HCT116 (cell line): ENCODE measurements at regions not wholly inside any gene's neighbourhood (a gene's known extent, or its start where the extent isn't known, plus 50 kb on each side); places are given as distances from the start of the nearest gene placed in this dataset.
A peak's percentile ranks its signal among the peaks of the same experiment; 100 is the strongest.

ENCODE experiments used
- ATAC-seq: fragments of 200-7000 bp; cut with Tn5 transposase; 2 replicates; pipeline ENCODE4 v1.9.1; 2020; ENCODE audit warnings: mild to moderate bottlenecking, moderate library complexity
- BruUV-seq: library from RNA; stranded (reverse); fragments of 400-500 nt; replicated peaks from 2 replicates; lab custom pipeline; 2021; lab: Mats Ljungman, UMichigan
- CTCF ChIA-PET: fragments of 300-600 bp; sonication (Branson Sonifier 250); formaldehyde crosslinking; loops from one replicate; lab custom pipeline; 2021; ENCODE audit warnings: antibody characterized with exemption; lab: Charles Lee
- POLR2A ChIA-PET: fragments of 300-600, 350-600 bp; sonication (Branson Sonifier 250); formaldehyde crosslinking; loops from one replicate; lab custom pipeline; 2021; ENCODE audit warnings: antibody characterized with exemption; lab: Charles Lee
- RAD21 ChIA-PET, 2 experiments: fragments of 300-600 bp; sonication (Branson Sonifier 250); formaldehyde crosslinking; loops; one replicate each; lab custom pipeline; 2023; ENCODE audit warnings: low total read pairs in 2 of 2; ENCODE audit not compliant: uncharacterized antibody in 2 of 2, unreplicated experiment in 2 of 2, low non-redundant PET in 1 of 2; lab: Charles Lee
- DNase-seq: peaks from one replicate; pipeline ENCODE4 v3.0.0-alpha.2; 2010; ENCODE audit warnings: low read depth, low spot score
- H2AFZ ChIP-seq: fragments of 200-600 bp; shearing (Covaris generic), sonication (generic); 2 replicates; pipeline ENCODE4 v1.6.1; 2017; ENCODE audit warnings: low read depth, mixed run types, mixed read lengths, antibody characterized with exemption, low read length; ENCODE audit not compliant: poor library complexity, severe bottlenecking
- H3K27ac ChIP-seq: 2 replicates; pipeline ENCODE4 v1.5.1; 2012; ENCODE audit warnings: low read depth, low read length
- H3K27me3 ChIP-seq: fragments of 200-600 bp; sonication (generic); 2 replicates; pipeline ENCODE4 v1.6.1; 2016; ENCODE audit warnings: mixed run types, low read length, mixed read lengths; ENCODE audit not compliant: insufficient read depth
- H3K36me3 ChIP-seq, 2 experiments: fragments of 200-500 bp in 1 of 2; fragments of 200-600 bp in 1 of 2; sonication (Bioruptor generic) in 1 of 2; sonication (generic) in 1 of 2; 2 replicates each; pipeline versions ENCODE4 v1.5.1 to v1.6.1; 2014 to 2016; ENCODE audit warnings: low read length in 2 of 2, inconsistent platforms in 1 of 2, mixed read lengths in 1 of 2, mixed run types in 1 of 2; ENCODE audit not compliant: insufficient read depth in 2 of 2, control insufficient read depth in 1 of 2
- H3K4me1 ChIP-seq, 2 experiments: fragments of 200-600 bp in 1 of 2; sonication (generic) in 1 of 2; 2 replicates each; pipeline versions ENCODE4 v1.5.1 to v1.6.1; 2012 to 2017; ENCODE audit warnings: low read length in 2 of 2, inconsistent platforms in 1 of 2, mild to moderate bottlenecking in 1 of 2, mixed read lengths in 1 of 2, mixed run types in 1 of 2, moderate library complexity in 1 of 2; ENCODE audit not compliant: insufficient read depth in 2 of 2, control insufficient read depth in 1 of 2
- H3K4me2 ChIP-seq: fragments of 200-600 bp; sonication (generic); 2 replicates; pipeline ENCODE4 v1.6.1; 2017; ENCODE audit warnings: mixed run types, low read length, mixed read lengths
- H3K4me3 ChIP-seq, 2 experiments: fragments of 200-600 bp in 1 of 2; sonication (generic) in 1 of 2; replicated peaks in 1 of 2; 2 replicates each; pipeline ENCODE4 v1.5.1; 2011 to 2016; ENCODE audit warnings: low read length in 2 of 2, control low read depth in 1 of 2, low read depth in 1 of 2, mild to moderate bottlenecking in 1 of 2, mixed read lengths in 1 of 2, mixed run types in 1 of 2
- H3K79me2 ChIP-seq: fragments of 200-600 bp; sonication (generic); 2 replicates; pipeline ENCODE4 v1.6.1; 2017; ENCODE audit warnings: mild to moderate bottlenecking, mixed run types, low read length, moderate library complexity, mixed read lengths; ENCODE audit not compliant: insufficient read depth
- H3K9ac ChIP-seq: fragments of 200-600 bp; sonication (generic); 2 replicates; pipeline ENCODE4 v1.6.1; 2016; ENCODE audit warnings: low read length, mixed read lengths
- H3K9me2 ChIP-seq: fragments of 200-600 bp; sonication (generic), shearing (Covaris generic); 2 replicates; pipeline ENCODE4 v1.6.1; 2017; ENCODE audit warnings: mixed run types, mild to moderate bottlenecking, moderate library complexity; ENCODE audit not compliant: insufficient read depth
- H3K9me3 ChIP-seq, 2 experiments: fragments of 200-500 bp in 1 of 2; fragments of 200-600 bp in 1 of 2; sonication (Bioruptor generic) in 1 of 2; sonication (generic) in 1 of 2; 2 replicates each; pipeline ENCODE4 v1.6.1; 2014 to 2017; ENCODE audit warnings: low read length in 2 of 2, mixed read lengths in 2 of 2, inconsistent platforms in 1 of 2, low read depth in 1 of 2, mild to moderate bottlenecking in 1 of 2, mixed run types in 1 of 2, moderate library complexity in 1 of 2; ENCODE audit not compliant: control insufficient read depth in 1 of 2, insufficient read depth in 1 of 2
- H4K20me1 ChIP-seq: fragments of 200-600 bp; sonication (generic), shearing (Covaris generic); 2 replicates; pipeline ENCODE4 v1.6.1; 2017; ENCODE audit warnings: mixed run types, mild to moderate bottlenecking, moderate library complexity; ENCODE audit not compliant: insufficient read depth
- CBX3 ChIP-seq: IDR thresholded peaks from 2 replicates; pipeline ENCODE4 v1.6.1; 2012; ENCODE audit warnings: low read depth
- CEBPB ChIP-seq: IDR thresholded peaks from 2 replicates; pipeline ENCODE4 v1.6.1; 2012; ENCODE audit warnings: low read depth
- CTCF ChIP-seq, 3 experiments: fragments of 200-600 bp in 1 of 3; sonication (generic) in 1 of 3; IDR thresholded peaks in 2 of 3; conservative IDR thresholded peaks in 1 of 3; 2 replicates each; pipeline ENCODE4 v1.5.1; 2012 to 2017; ENCODE audit warnings: low read depth in 2 of 3, low read length in 2 of 3, antibody characterized with exemption in 1 of 3, borderline replicate concordance in 1 of 3, control low read depth in 1 of 3, mild to moderate bottlenecking in 1 of 3, mixed read lengths in 1 of 3, mixed run types in 1 of 3, moderate library complexity in 1 of 3; ENCODE audit not compliant: insufficient read depth in 1 of 3
- EGR1 ChIP-seq: IDR thresholded peaks from 2 replicates; pipeline ENCODE4 v1.6.1; 2012; ENCODE audit warnings: low read depth
- ELF1 ChIP-seq: IDR thresholded peaks from 2 replicates; pipeline ENCODE4 v1.6.1; 2012; ENCODE audit warnings: low read depth, borderline replicate concordance
- EZH2phosphoT487 ChIP-seq: fragments of 200-600 bp; IDR thresholded peaks from 2 replicates; pipeline ENCODE4 v1.6.1; 2018; ENCODE audit warnings: antibody characterized with exemption, borderline replicate concordance
- FOSL1 ChIP-seq: IDR thresholded peaks from 2 replicates; pipeline ENCODE4 v1.6.1; 2012; ENCODE audit warnings: low read depth
- JUND ChIP-seq: IDR thresholded peaks from 2 replicates; pipeline ENCODE4 v1.6.1; 2012
- POLR2A ChIP-seq: IDR thresholded peaks from 2 replicates; pipeline ENCODE4 v1.7.0; 2011; ENCODE audit warnings: borderline replicate concordance; ENCODE audit not compliant: insufficient read depth, insufficient read length; ENCODE audit errors: extremely low read depth
- POLR2AphosphoS5 ChIP-seq: IDR thresholded peaks from 2 replicates; pipeline ENCODE4 v1.6.1; 2011; ENCODE audit warnings: mild to moderate bottlenecking, low read depth, low read length, moderate library complexity
- RAD21 ChIP-seq: IDR thresholded peaks from 2 replicates; pipeline ENCODE4 v1.6.1; 2012; ENCODE audit warnings: low read depth, mild to moderate bottlenecking
- SIN3A ChIP-seq: IDR thresholded peaks from 2 replicates; pipeline ENCODE4 v1.6.1; 2012; ENCODE audit warnings: low read depth
- SP1 ChIP-seq: IDR thresholded peaks from 2 replicates; pipeline ENCODE4 v1.6.1; 2012; ENCODE audit warnings: low read depth
- SRF ChIP-seq: IDR thresholded peaks from 2 replicates; pipeline ENCODE4 v1.6.1; 2012; ENCODE audit warnings: low read depth
- TCF7L2 ChIP-seq: IDR thresholded peaks from 2 replicates; pipeline ENCODE4 v1.7.0; 2011; ENCODE audit warnings: borderline replicate concordance, inconsistent platforms; ENCODE audit not compliant: insufficient read depth, insufficient read length; ENCODE audit errors: extremely low read depth
- YY1 ChIP-seq: IDR thresholded peaks from 2 replicates; pipeline ENCODE4 v1.6.1; 2011; ENCODE audit warnings: low read length, low read depth, moderate library complexity, mild to moderate bottlenecking; ENCODE audit not compliant: insufficient replicate concordance; ENCODE audit errors: extremely low read depth
- ZFX ChIP-seq: fragments of 450-650 bp; IDR thresholded peaks from 2 replicates; pipeline ENCODE4 v1.6.1; 2017
- ZNF274 ChIP-seq: fragments of 200-500 bp; sonication (Bioruptor generic); IDR thresholded peaks from 2 replicates; pipeline ENCODE4 v1.6.1; 2014; ENCODE audit warnings: mild to moderate bottlenecking, low read depth, low read length, inconsistent platforms
- intact Hi-C: fragments of 100-400 bp; cut with micrococcal nuclease; formaldehyde crosslinking; loops from 2 replicates; pipeline ENCODE4 v1.10.0; 2022
- TF ChIP-seq, protein P1 (sequence below): IDR thresholded peaks from 2 replicates; pipeline ENCODE4 v1.6.1; 2012; ENCODE audit warnings: low read depth
- TF ChIP-seq, protein P2 (sequence below): IDR thresholded peaks from 2 replicates; pipeline ENCODE4 v1.6.1; 2011; ENCODE audit warnings: mild to moderate bottlenecking, low read length, moderate library complexity; ENCODE audit not compliant: insufficient replicate concordance; ENCODE audit errors: extremely low read depth
- TF ChIP-seq, protein P3 (sequence below): IDR thresholded peaks from 2 replicates; pipeline ENCODE4 v1.6.1; 2012

DNA sequence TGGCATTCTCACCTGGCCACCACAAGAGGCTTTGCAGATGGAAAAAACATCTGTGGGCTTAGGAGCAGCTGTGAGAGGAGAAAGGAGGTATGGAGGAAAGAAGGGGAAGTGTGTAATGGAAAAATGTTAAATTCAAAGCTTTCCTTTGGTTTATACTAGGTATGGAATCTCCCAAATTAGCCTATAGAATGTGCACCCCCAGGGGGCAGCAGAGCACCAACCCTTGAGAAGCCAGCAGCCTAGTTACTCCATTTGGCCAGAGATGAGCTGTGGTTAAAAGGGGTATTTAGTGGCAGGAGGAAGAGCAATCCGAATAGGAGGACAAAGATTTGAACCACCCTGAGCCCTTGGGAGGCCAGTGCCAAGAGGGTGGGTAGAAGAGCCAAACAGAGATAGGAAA lies 97.5 kb upstream of the CTTNBP2NL start:
- intact Hi-C loops: loop anchor here (2.0 kb wide), 2 partner anchors 38 to 70 kb away; no protein-coding TSS in a partner anchor
- no peaks in the 10 kb centered on the region for H3K36me3 ChIP-seq
- no peak for TF ChIP-seq EGR1
- TF ChIP-seq POLR2AphosphoS5: no peak
- TF ChIP-seq ZNF274: no peak
- TF ChIP-seq CTCF (IDR thresholded peaks at IDR 0.05 in 2 of 3, conservative IDR thresholded peaks at IDR 0.05 in 1 of 3; ENCODE audit: borderline replicate concordance in 1 of 3, insufficient read depth in 1 of 3, low read depth in 2 of 3, low read length in 2 of 3): peak; percentile 70 to 89 (median 83)
- peak; percentile 70 for TF ChIP-seq RAD21
- no peak for TF ChIP-seq FOSL1
- TF ChIP-seq CEBPB: no peak
- no peak for TF ChIP-seq SRF
- TF ChIP-seq SIN3A: no peak
- no peak for TF ChIP-seq ELF1
- no peak for TF ChIP-seq CBX3
- TF ChIP-seq, protein P1, sequence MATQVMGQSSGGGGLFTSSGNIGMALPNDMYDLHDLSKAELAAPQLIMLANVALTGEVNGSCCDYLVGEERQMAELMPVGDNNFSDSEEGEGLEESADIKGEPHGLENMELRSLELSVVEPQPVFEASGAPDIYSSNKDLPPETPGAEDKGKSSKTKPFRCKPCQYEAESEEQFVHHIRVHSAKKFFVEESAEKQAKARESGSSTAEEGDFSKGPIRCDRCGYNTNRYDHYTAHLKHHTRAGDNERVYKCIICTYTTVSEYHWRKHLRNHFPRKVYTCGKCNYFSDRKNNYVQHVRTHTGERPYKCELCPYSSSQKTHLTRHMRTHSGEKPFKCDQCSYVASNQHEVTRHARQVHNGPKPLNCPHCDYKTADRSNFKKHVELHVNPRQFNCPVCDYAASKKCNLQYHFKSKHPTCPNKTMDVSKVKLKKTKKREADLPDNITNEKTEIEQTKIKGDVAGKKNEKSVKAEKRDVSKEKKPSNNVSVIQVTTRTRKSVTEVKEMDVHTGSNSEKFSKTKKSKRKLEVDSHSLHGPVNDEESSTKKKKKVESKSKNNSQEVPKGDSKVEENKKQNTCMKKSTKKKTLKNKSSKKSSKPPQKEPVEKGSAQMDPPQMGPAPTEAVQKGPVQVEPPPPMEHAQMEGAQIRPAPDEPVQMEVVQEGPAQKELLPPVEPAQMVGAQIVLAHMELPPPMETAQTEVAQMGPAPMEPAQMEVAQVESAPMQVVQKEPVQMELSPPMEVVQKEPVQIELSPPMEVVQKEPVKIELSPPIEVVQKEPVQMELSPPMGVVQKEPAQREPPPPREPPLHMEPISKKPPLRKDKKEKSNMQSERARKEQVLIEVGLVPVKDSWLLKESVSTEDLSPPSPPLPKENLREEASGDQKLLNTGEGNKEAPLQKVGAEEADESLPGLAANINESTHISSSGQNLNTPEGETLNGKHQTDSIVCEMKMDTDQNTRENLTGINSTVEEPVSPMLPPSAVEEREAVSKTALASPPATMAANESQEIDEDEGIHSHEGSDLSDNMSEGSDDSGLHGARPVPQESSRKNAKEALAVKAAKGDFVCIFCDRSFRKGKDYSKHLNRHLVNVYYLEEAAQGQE: no peak
- TF ChIP-seq YY1: peak; percentile 21
- TF ChIP-seq POLR2A: no peak
- TF ChIP-seq, protein P2, sequence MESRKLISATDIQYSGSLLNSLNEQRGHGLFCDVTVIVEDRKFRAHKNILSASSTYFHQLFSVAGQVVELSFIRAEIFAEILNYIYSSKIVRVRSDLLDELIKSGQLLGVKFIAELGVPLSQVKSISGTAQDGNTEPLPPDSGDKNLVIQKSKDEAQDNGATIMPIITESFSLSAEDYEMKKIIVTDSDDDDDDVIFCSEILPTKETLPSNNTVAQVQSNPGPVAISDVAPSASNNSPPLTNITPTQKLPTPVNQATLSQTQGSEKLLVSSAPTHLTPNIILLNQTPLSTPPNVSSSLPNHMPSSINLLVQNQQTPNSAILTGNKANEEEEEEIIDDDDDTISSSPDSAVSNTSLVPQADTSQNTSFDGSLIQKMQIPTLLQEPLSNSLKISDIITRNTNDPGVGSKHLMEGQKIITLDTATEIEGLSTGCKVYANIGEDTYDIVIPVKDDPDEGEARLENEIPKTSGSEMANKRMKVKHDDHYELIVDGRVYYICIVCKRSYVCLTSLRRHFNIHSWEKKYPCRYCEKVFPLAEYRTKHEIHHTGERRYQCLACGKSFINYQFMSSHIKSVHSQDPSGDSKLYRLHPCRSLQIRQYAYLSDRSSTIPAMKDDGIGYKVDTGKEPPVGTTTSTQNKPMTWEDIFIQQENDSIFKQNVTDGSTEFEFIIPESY: no peak
- no peak for TF ChIP-seq ZFX
- no peak for TF ChIP-seq SP1
- TF ChIP-seq TCF7L2: no peak
- TF ChIP-seq, protein P3, sequence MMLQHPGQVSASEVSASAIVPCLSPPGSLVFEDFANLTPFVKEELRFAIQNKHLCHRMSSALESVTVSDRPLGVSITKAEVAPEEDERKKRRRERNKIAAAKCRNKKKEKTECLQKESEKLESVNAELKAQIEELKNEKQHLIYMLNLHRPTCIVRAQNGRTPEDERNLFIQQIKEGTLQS: no peak
- no peak for TF ChIP-seq EZH2phosphoT487
- no peak for TF ChIP-seq JUND
- H3K9me3 ChIP-seq: no peaks in the 10 kb centered on the region
- peak; percentile 48 for DNase-seq
- no peak overlapping the region for H2AFZ ChIP-seq
- peaks cover 36% of the 10 kb centered on the region for H3K27me3 ChIP-seq
- no peaks in the 10 kb centered on the region for H3K9me2 ChIP-seq
- no peaks in the 10 kb centered on the region for H3K4me1 ChIP-seq
- peak; percentile 94 for ATAC-seq
- BruUV-seq: no TSS peak
- H3K4me3 ChIP-seq: no peak overlapping the region
- ChIA-PET CTCF (interaction anchor here (0.6 to 2.0 kb wide), 32 partner anchors 10 to 817 kb away, joined by 3 to 31 read pairs (median 4); no protein-coding TSS in a partner anchor), POLR2A (no interaction called here), RAD21 (interaction anchor here (0.7 to 1.1 kb wide), 3 partner anchors 38 to 71 kb away, joined by 3 to 4 read pairs (median 3); no protein-coding TSS in a partner anchor)
- H3K4me2 ChIP-seq: no peak overlapping the region
- no peak overlapping the region for H3K9ac ChIP-seq
- H3K79me2 ChIP-seq: no peaks in the 10 kb centered on the region
- no peaks in the 10 kb centered on the region for H4K20me1 ChIP-seq
- no peak overlapping the region for H3K27ac ChIP-seq
